HG02571 (cell line): ENCODE measurements at regions not wholly inside any gene's neighbourhood (a gene's known extent, or its start where the extent isn't known, plus 50 kb on each side); places are given as distances from the start of the nearest gene placed in this dataset.

ENCODE experiments used
- ATAC-seq: cut with Tn5 transposase; IDR thresholded peaks from one replicate; pipeline ENCODE4 v1.9.1; 2021; ENCODE audit warnings: mild to moderate bottlenecking, moderate library complexity; ENCODE audit not compliant: unreplicated experiment

- ATAC-seq: no peak
Observed at GRCh38 chr20:12020846-12021245, 103.2 kb downstream of the BTBD3 start.

- ATAC-seq: no peak
Observed at GRCh38 chr20:12022126-12022525, 104.4 kb downstream of the BTBD3 start.

GRCh38 chr20:12023194-12023795 lies 105.6 kb downstream of the BTBD3 start:
- no peak for ATAC-seq

GRCh38 chr20:12028771-12029170 lies 111.1 kb downstream of the BTBD3 start:
- ATAC-seq: no peak

GRCh38 chr20:12030470-12030869 lies 112.8 kb downstream of the BTBD3 start:
- no peak for ATAC-seq

- ATAC-seq: no peak
Observed at GRCh38 chr20:12036142-12036541, 118.4 kb downstream of the BTBD3 start.

- ATAC-seq: no peak
Observed at GRCh38 chr20:12037521-12037920, 119.8 kb downstream of the BTBD3 start.

GRCh38 chr20:12040261-12040660 lies 122.6 kb downstream of the BTBD3 start:
- no peak for ATAC-seq

GRCh38 chr20:12044969-12045368 lies 127.3 kb downstream of the BTBD3 start:
- ATAC-seq: no peak

GRCh38 chr20:12047838-12048432 lies 130.2 kb downstream of the BTBD3 start:
- no peak for ATAC-seq

- ATAC-seq: no peak
Observed at GRCh38 chr20:12049125-12049524, 131.4 kb downstream of the BTBD3 start.

GRCh38 chr20:12051206-12052163 lies 133.8 kb downstream of the BTBD3 start:
- no peak for ATAC-seq

GRCh38 chr20:12053353-12053752 lies 135.7 kb downstream of the BTBD3 start:
- ATAC-seq: no peak

GRCh38 chr20:12054556-12054955 lies 136.9 kb downstream of the BTBD3 start:
- no peak for ATAC-seq

GRCh38 chr20:12055161-12055560 lies 137.5 kb downstream of the BTBD3 start:
- ATAC-seq: no peak

- no peak for ATAC-seq
Observed at GRCh38 chr20:12056839-12057238, 139.1 kb downstream of the BTBD3 start.

- ATAC-seq: no peak
Observed at GRCh38 chr20:12057778-12058177, 140.1 kb downstream of the BTBD3 start.

- no peak for ATAC-seq
Observed at GRCh38 chr20:12058216-12058615, 140.5 kb downstream of the BTBD3 start.

GRCh38 chr20:12061466-12061865 lies 143.8 kb downstream of the BTBD3 start:
- no peak for ATAC-seq

- no peak for ATAC-seq
Observed at GRCh38 chr20:12063106-12063684, 145.5 kb downstream of the BTBD3 start.

- no peak for ATAC-seq
Observed at GRCh38 chr20:12064540-12064939, 146.8 kb downstream of the BTBD3 start.
